Gastrocnemius medialis (tissue), 4 donors: ENCODE measurements at regions not wholly inside any gene's neighbourhood (a gene's known extent, or its start where the extent isn't known, plus 50 kb on each side); places are given as distances from the start of the nearest gene placed in this dataset.

Source experiments
- POLR2A ChIP-seq, 2 donors: fragments of 450-650 bp; IDR thresholded peaks; one replicate each; pipeline ENCODE4 v1.6.1; 2017; ENCODE audit warnings: antibody characterized with exemption in 2 of 2, mild to moderate bottlenecking in 2 of 2, moderate library complexity in 2 of 2
- TF ChIP-seq, protein P1 (sequence below), 5 experiments: fragments of 450-650 bp in 3 of 5; fragments of 200-600 bp in 2 of 5; sonication (generic) in 2 of 5; IDR thresholded peaks in 4 of 5; conservative IDR thresholded peaks in 1 of 5; 1 replicate in 4 of 5; 2 replicates in 1 of 5; pipeline ENCODE4 v1.5.1; 2016 to 2019; ENCODE audit warnings: antibody characterized with exemption in 5 of 5, mild to moderate bottlenecking in 3 of 5, moderate library complexity in 3 of 5

GRCh38 chr4:104169437-104169836, 325.3 kb downstream of the CXXC4 start:
- no peak for TF ChIP-seq POLR2A (IDR thresholded peaks at IDR 0.05)
- TF ChIP-seq, protein P1, sequence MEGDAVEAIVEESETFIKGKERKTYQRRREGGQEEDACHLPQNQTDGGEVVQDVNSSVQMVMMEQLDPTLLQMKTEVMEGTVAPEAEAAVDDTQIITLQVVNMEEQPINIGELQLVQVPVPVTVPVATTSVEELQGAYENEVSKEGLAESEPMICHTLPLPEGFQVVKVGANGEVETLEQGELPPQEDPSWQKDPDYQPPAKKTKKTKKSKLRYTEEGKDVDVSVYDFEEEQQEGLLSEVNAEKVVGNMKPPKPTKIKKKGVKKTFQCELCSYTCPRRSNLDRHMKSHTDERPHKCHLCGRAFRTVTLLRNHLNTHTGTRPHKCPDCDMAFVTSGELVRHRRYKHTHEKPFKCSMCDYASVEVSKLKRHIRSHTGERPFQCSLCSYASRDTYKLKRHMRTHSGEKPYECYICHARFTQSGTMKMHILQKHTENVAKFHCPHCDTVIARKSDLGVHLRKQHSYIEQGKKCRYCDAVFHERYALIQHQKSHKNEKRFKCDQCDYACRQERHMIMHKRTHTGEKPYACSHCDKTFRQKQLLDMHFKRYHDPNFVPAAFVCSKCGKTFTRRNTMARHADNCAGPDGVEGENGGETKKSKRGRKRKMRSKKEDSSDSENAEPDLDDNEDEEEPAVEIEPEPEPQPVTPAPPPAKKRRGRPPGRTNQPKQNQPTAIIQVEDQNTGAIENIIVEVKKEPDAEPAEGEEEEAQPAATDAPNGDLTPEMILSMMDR (IDR thresholded peaks at IDR 0.05 in 4 of 5, conservative IDR thresholded peaks at IDR 0.05 in 1 of 5): no peak
